ENCODE measurements at regions not wholly inside any gene's neighbourhood (a gene's known extent, or its start where the extent isn't known, plus 50 kb on each side); places are given as distances from the start of the nearest gene placed in this dataset.
"Not testable (repeated sequence)": the region's sequence is repeated elsewhere in the genome, so short reads cannot be mapped to it uniquely, and the experiment has no call there.

DNA sequence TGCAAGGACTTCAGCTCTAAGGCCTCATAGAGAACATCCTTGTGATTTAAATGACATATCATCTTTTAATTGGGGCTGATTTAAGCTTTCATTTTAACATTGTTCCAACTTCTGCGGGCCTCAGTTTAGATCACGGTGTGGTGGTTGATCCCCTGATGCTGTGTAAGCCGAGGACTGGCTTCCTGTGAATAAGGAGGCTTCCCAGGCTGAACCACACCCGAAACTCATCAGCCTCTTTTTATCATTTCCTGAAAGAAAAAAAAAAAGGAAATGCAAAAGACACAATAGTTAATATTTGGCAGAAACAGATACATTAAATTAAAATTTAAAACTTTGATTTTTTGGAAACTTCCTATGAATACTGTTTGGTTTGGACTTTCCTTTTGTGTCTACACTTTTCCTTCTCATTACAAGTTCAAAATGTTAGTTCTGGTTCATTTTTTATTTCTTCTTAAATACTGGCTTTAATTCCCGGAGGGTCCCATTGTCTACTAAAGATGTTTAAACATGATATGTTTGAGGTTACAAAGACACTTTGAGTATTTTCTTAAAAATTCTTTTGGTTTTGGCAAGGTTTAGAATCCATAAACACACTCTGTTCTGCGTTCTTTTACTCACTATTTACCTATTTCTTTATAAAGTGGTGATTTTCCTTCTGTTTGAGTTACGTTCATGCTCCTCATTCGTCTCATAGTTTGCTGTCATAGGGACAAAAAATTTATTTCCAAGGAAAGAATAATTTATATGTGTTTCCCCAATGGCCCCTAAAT is 230.0 kb upstream of the SULF2 start:
- ATAC-seq = no peak
- no peak for DNase-seq

DNA sequence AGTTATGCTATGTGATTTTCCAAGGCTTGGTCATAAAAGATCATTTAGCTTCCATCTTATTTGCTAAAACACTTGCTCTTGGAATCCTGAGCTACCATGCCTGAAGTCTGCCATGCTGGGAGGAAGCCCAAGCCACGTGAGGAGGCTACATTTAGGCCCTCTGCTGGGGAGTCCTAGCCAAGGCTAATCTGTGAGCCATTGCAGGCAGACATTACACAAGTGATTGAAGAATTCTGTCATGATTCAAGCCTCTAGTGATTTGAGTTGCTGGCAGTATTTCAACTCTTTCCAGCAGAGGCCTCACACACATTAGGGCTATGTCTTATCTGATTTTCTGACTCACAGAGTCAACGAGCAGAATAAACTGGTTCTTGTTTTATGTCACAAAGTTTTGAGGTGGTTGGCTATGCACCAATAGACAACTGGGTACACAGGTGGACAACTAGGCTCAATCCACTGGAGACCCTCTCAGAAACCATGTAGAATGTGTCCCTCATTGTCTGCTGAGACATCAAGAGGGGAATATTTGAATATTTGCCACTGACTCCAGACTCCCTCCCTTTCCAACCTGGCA is 227.2 kb upstream of the SULF2 start:
- DNase-seq = no peak
- ATAC-seq = no peak

DNA sequence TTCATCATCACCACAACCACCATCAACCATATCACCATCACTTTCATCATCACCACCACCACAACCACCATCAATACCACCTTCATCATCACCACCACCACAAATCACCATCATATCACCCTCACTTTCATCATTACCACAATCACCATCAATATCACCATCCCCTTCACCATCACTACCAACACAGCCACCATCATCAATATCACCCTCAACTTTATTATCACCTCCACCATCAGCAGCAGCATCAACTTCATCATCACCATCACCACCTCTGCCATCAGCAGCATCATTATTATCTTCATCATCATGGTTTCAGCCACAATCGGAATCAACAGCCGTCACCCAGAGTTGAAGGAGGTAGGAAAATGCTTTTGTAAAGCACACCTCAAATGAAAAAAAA is 225.7 kb upstream of the SULF2 start:
- ATAC-seq (no peak), DNase-seq (no peak)

DNA sequence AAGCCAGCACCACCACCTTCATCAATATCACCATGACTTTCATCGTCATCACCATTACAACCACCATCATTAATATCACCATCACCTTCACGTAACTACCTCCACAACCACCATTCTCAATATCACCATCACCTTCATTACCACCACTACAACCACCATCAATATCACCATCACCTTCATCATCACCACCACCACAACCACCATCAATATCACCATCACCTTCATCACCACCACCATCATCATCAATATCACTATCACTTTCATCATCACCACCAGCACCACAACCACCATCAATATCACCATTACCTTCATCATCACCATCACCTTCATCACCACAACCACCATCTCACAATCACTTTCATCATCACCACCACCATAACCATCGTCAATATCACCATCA is 225.3 kb upstream of the SULF2 start:
- DNase-seq (no peak), ATAC-seq (no peak)

DNA sequence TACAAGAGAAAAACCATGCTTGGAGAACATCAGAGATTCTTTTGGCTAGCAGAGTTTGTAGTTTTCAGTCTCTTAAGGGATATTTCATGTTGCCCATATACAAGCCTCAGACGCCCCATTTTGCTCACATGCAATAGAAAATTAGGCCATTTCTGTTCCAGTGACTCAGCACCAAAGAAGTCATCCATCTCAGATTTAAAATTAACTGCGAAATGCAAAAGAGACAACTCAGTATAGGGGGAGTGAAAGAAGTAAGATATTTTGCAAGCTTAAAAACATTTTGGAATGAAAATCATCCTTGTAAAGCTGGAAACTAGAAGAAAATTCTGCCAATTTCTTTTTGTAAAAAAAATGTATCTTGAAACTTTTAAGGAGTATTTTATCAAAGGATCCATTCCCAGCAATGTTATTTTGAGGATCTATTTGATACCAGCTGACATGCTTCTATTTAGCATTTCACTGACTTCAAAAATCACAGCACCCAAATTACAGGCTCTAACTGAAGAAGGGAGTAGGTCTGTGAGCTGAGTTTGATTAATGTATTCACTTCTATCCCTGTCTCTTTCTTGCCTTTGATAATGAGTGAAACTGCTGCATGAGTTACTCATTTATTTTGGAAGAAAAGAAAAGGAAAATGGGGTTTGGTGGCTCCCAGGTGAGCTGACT is 223.7 kb upstream of the SULF2 start:
- DNase-seq (no peak), ATAC-seq (no peak)

DNA sequence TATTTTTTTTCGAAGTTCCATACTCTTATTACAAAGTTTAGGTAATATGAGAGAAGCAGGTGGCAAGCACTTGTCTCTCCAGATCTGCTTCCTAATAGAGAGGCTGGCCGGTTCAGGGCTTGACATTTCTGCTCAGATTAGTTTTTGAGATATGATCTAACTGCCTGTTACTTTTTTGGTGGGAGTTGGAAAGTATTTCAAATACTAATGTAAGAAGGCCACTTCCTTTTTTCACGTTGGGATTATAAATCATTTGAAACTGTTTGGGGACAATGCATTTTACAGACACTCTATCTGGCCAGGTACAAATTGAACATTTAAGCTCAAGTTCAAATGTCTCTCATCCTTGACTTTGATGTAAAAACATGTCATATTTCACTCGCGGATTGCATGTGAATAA is 222.1 kb upstream of the SULF2 start:
- no peak for ATAC-seq
- no peak for DNase-seq

DNA sequence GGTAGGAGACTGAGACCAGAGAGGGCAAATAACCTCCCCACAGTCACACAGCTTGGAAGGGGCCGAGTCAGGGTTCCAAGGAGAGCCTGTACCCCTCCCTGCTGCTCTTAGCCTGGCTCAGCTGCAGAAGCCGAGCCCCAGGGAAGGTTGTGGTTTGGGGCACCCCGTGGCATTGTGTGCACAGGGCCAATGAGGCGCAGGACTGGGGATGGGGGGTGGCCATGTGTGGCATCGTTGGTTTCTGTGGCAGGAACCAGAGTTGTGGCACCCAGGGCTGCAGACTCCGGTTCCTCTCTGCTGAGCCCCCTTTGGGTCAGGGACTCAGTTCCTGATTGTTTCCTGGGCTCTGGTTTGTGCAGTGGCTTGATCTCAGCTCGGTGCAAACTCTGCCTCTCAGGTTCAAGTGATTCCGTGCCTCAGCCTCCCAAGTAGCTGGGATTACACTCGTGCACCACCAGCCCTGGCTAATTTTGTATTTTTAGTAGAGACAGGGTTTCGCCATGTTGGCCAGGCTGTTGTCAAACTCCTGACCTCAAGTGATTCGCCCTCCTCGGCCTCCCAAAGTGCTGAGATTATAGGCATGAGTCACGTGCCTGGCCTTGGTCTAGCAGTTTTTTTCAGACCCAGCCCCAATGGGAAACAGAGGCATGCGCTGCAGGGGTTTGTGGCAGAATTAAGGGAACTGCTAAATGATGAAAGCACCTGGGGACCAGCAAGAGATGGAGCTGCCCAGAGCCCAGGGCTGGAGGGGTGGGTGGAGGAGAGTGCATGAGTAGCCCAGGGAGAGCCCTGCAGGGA is 221.0 kb upstream of the SULF2 start:
- DNase-seq = no peak
- peak; percentile 14 for ATAC-seq

DNA sequence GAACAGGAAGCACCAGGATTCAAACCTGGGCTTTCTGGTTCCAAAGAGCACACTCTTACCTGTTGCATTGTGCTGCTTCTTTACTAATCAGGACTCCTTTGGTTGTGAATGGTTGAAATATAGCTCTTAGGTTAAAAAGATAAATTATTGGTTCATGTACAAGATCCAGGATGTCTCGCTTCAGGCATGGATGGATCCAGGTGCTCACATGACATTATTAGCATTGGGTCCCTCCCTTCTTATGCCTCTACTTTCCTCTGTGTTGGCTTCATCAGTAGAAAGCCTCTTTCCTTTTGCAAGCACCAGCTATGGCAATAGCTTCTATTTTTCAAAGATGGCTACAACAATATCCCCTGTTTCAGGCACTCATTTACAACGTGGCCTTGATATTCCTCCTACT is 217.7 kb upstream of the SULF2 start:
- ATAC-seq (no peak), DNase-seq (no peak)

DNA sequence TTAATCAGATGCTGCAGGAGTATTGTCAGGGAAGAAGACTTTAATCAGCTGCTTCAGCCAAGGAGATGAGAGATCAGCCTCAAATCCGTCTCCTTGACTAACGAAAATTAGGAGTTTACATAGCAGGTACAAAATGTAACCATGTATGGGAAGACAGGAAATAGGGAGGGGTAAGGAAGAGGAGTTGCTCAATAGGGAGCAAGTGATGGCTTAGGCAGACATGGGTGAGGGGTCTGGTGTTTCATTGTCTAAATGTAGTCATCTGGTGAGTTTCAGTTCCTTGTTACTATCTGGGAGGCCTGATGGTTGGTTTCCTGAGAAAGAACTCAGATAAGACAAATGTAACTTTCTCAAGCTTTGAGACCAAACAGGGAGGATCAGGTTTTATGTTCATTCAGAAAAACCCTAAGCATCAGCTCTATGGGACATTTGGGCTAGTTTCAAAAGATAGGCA is 217.3 kb upstream of the SULF2 start:
- ATAC-seq = no peak
- no peak for DNase-seq

DNA sequence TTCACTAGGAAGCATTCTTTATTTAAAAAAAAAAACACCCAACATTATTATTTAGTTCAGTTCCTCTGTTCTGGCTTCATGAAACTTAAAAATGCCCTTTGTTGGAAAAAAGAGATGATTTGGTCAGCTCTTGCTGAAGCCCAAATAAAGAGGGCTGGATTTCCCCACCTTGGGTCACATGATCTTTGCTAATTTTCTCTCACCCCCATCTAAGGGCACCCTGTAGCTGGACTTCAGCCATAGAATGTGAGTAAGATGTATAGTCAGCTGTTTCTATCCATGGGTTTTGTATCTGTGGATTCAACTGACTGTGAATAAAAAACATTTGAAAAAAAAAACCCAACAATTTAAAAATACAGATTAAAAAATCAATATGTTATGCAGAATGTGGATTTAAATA is 213.9 kb upstream of the SULF2 start:
- DNase-seq (no peak), ATAC-seq (no peak)

DNA sequence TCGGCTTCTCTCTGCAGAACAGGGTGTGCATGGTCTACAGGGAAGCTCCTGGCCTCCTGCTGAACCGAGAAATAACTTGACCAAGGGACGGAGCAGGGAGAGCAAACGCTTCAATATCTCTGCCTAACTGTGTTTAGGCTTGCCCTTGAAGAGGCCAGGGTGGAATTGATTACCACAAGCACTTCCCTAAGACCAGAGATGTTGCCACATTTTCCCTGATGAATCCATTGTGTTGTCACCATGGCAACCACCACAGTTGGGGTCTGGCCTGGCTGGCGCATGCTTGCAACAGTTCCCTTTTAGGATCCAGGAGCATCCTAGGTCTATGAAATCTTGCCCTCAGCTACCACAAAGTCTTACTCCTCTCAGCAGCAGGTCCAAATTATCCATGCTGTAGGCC is 213.5 kb upstream of the SULF2 start:
- DNase-seq = no peak
- no peak for ATAC-seq

DNA sequence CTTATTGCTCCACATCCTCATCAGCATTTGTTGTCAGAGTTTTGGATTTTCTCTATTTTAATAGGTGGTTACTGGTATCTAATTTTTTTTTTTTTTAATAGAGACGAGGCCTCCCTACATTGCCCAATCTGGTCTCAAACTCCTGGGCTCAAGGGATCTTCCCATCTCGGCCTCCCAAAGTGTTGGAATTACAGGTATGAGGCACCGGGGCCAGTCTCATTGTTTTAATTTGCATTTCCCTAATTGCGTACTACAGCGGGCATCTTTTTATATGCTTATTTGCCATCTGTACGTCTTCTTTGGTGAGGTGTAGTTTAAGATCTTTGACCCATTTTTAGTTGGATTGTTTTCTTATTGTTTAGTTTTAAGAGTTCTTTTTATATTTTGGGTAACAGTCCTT is 210.4 kb upstream of the SULF2 start:
- no peak for ATAC-seq
- no peak for DNase-seq

DNA sequence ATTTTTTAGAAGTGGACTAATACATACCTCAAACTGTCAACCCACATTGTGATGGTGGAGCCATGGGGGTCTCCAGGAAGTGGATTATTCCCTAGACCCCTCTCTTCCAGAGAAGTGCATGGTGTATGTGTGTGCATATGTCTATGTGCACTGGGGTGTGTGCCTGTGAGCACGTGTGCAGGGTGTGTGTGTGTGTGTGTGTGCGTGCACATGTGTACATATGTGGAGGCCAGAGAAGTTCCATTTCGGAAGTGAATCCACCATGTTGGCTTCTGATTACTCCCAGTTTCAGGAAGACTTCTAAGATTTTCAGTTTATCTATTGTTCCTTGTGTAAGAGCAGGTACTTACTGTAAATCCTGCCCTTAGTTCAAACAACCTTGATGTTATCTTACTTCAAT is 208.5 kb upstream of the SULF2 start:
- no peak for ATAC-seq
- DNase-seq = no peak

DNA sequence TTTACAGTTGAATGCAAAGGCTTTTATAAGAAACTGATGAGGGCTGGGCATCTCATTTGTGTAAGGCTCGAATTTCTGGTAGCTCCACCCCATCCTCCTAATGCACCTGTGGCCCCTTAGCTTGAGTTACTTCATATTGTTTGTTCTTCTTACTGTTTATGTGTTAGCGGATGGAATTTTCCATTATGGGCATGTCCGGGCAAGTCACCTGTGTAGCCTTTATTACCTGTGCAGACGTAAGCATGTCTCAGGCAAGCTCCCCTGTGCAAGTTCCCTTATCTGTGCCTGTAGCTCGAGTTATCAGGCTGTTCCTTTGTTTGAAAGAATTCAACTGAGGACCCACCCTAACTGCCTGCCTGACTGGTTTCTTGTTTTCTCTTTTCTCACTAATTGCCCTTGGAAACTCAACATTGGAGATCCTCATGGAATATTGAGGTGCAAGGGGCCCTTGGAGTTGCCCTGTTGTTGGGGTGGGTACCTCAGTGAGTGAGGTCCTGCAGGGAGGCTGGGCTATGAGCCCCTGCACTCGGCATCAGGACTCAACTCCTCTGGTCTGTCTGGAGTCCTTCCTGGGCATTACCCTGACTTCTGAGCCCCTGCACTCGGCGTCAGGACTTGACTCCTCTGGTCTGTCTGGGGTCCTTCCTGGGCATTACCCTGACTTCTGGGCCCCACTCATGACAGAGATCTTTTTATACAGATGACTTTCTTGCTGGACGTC is 207.9 kb upstream of the SULF2 start:
- no peak for ATAC-seq
- no peak for DNase-seq

DNA sequence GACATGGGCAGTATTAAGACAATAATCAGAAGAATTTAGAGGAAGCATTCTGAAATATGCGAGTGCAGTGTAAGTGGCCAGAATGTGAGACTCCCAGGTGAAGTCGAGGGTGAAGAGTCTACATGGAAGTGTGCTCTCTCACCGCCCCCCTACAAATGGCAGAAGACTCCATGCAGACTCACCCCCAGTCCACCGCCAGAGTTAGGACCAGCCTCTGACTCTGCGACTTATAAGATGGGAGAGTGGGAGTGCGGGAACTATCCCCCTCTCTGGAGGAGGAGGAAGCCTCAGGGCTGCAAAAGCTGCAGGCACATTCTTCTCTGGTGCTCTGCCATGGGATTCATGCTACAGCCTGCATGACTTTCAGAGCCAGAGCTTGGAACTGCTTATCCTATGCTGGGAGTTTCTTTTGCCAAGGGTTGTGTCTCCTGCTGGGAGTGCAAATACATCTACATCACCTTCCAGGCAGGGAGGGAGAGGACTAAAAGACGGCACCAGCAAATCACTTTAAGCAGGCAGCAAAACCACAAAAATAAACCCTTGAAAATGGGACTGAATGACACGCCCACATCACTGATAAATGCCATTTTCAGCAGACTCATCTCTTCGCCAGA is 206.7 kb upstream of the SULF2 start:
- ATAC-seq (no peak), DNase-seq (no peak)

DNA sequence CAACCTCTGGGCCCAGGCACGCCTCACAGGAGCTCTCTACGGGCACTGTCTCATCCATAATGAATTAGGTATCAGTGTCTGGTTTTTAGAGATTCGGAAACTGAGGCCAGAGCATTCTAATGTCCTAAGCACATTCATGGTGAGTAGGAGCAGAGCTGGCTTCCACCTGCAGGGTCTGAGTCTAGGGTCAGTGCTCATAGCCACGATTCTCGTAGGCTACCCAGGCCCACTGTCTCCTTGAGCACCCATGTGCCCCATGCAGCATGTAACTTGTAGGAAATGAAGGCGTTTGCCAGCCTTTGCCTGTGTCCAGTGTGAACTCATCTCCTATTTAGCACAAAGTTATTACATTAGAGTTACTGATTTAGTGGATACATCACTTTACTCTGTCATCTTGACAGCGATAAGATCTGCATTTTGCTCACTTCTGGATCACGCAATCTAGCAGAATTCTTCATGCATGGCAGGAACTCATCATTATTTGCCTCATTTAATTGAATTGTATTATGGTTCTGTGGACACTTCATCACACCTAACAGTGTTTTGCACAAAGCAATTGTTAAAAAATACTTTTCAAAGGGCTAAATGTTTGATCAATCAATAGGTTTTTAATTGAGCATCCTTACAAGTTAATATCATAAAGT is 205.3 kb upstream of the SULF2 start:
- no peak for DNase-seq
- ATAC-seq = no peak

DNA sequence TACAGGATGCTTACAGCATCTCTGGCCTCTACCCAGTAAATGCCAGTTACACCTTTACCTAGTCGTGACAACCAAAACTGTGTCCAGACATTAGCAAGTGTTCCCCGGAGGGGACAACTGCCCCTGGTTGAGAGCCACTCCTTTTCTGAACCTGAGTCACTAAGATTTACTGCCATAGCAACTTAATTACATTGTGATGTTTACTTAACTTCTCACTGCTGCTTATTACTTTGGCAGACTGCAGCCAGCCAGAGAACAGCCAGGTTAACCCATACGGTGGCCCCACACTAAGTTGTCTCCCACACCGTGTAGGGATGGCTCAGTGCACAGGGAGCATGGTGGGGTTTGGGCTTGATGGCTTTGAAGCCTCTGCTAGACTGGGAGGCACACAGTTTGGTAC is 204.7 kb upstream of the SULF2 start:
- DNase-seq = no peak
- no peak for ATAC-seq

DNA sequence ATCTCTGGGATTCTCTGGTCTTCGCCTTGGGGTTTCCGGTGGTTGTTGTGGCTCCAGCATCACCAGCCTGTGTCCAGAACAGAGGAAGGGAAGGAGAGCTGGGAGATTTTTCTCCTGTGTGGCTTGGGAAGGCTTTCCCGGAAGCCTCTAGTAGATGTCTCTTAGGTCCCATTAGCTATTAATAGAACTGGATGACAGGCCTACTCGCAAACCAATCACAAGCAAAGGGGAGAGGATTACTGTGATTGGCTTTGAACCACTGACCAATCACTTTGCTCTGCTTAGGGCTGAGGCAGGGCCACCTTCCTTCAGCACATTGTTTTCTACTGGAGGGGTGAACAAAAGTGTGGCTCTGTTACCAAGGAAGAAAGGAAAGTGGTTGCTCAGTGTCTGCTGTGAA is 203.4 kb upstream of the SULF2 start:
- DNase-seq (no peak), ATAC-seq (no peak)

DNA sequence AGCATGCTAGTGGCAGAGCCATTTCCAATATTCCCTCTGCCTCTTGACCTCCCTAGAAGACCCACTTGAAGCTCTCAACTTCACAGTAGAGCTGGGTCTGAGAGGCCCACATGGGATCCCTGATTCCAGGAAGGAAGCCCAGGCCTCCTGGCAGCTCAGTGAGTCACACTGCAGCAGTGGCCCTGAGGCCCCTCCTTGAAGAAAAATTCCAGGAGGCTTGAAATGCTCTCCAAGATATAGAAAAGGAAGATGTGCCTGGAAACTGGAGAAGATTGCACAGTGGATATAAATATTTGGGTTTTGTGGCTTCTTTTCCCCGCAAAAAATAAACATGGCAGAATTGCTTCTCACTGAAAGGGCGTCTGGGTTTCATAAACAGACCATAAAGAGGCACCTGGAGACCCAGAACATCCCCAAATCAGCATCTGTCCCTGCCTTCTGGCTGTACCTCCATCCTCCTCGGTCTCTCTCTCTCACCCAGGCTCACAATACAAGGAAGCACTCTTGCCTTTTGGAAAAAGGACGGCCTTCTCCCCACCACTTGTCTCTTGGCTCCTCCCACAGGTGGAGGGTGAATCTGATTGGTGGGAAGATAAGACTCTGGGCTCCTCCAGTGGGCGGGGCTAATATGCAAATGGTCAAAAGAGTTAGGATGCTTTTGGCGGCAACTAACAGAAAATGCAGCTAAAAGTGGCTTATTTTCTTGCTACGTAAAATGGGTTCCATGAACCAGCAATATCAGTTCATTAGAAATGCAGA is 200.0 kb upstream of the SULF2 start:
- no peak for ATAC-seq
- DNase-seq = no peak

DNA sequence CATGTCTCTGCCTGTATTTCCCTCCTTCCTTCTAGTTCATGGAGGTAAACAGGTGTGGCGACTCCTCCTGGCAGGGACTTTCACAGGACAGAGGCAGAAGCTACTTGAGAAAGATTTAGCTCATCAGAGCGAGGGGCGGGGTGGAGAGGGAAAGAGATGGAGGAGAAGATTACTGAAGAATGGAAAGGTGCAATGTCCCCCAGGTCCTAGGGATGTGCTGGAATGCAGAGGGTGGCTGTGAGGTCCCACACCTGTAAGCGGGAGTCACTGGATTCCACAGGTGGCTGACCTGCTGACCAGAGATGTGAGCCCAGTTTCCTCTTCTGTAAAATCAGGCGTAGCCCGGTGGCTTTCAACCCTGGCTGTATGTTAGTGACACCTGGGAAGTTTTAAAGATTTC is 199.2 kb upstream of the SULF2 start:
- DNase-seq (no peak), ATAC-seq (no peak)

DNA sequence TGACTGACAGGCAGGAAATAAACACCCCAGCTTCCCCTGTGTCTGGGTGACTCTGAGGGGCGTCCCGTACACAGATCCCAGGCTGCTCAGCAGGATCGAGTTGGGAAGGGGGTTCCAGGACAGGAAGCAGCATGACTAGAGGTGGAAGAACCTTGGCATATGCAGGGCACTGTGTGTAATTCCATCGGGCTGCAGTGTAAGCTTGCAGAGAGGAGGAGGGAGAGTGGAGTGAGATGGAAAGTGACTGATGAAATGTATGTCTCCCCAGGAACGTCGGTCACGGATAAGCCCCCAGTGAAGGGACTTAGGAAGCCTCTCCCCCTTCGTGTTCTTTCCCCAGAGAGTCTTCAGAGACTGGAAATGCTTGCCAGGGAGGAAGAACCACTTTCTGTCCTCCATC is 198.4 kb upstream of the SULF2 start:
- not testable (repeated sequence) for ATAC-seq, DNase-seq
